ENCODE measurements at regions not wholly inside any gene's neighbourhood (a gene's known extent, or its start where the extent isn't known, plus 50 kb on each side); places are given as distances from the start of the nearest gene placed in this dataset.

DNA sequence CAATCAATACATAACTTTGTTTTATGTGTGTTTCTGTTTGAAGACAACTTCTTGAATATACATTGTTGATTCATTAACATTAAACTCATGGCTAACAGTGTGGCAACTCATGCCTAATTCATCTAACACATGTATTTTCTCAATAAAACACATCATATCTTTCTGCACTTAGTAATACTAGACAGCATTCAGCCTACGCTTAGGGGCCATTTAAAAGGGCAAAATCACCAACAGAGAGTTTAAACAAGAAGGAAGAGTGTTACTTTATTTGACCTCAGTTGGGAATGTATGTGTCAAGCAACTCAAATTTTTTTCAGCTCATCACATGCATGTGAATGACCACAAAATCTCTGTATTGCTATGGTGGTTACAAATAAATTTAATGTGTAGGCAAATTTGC, 128.8 kb upstream of the AADACL2 start:
- TF ChIP-seq, protein P1, sequence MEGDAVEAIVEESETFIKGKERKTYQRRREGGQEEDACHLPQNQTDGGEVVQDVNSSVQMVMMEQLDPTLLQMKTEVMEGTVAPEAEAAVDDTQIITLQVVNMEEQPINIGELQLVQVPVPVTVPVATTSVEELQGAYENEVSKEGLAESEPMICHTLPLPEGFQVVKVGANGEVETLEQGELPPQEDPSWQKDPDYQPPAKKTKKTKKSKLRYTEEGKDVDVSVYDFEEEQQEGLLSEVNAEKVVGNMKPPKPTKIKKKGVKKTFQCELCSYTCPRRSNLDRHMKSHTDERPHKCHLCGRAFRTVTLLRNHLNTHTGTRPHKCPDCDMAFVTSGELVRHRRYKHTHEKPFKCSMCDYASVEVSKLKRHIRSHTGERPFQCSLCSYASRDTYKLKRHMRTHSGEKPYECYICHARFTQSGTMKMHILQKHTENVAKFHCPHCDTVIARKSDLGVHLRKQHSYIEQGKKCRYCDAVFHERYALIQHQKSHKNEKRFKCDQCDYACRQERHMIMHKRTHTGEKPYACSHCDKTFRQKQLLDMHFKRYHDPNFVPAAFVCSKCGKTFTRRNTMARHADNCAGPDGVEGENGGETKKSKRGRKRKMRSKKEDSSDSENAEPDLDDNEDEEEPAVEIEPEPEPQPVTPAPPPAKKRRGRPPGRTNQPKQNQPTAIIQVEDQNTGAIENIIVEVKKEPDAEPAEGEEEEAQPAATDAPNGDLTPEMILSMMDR (IDR thresholded peaks at IDR 0.05) = no peak
- no peaks in the 10 kb centered on the region for H3K36me3 Mint-ChIP-seq
- Histone ChIP-seq H3K4me1 (ENCODE audit: control insufficient read depth in 1 of 2, insufficient read depth in 2 of 2, low read length in 2 of 2) (no peaks in the 10 kb centered on the region), H3K27ac (ENCODE audit: low read depth in 1 of 2, low read length in 2 of 2) (no peak overlapping the region), H3K9me3 (replicated peaks in 1 of 2; ENCODE audit: control insufficient read depth in 1 of 2, insufficient read depth in 1 of 2, low read length in 2 of 2) (no peaks in the 10 kb centered on the region), H3K4me3 (replicated peaks in 1 of 3; ENCODE audit: low read depth in 2 of 3, low read length in 3 of 3) (no peak overlapping the region), H4K20me1 (ENCODE audit: insufficient read depth, low read length) (no peaks in the 10 kb centered on the region), H3K36me3 (replicated peaks in 1 of 2; ENCODE audit: control insufficient read depth in 1 of 2, insufficient read depth in 2 of 2, low read length in 2 of 2) (no peaks in the 10 kb centered on the region), H3K27me3 (ENCODE audit: control insufficient read depth in 2 of 2, insufficient read depth in 2 of 2, low read length in 2 of 2) (no peaks in the 10 kb centered on the region), H3K9ac (ENCODE audit: insufficient read depth, low read length, poor library complexity, severe bottlenecking) (no peak overlapping the region), H3K79me2 (ENCODE audit: insufficient read depth, low read length) (no peaks in the 10 kb centered on the region), H3K4me2 (replicated peaks; ENCODE audit: extremely low read depth, low read length, poor library complexity, severe bottlenecking) (no peak overlapping the region), H2AFZ (ENCODE audit: insufficient read depth, low read depth, low read length, poor library complexity, severe bottlenecking) (no peak overlapping the region)
- no peak overlapping the region for H3K27ac Mint-ChIP-seq
- peaks cover 0 to 3% (median 0%) of the 10 kb centered on the region in 7 donors for H3K9me3 Mint-ChIP-seq
- peaks cover 0 to 2% (median under 1%) of the 10 kb centered on the region in 3 donors for H3K27me3 Mint-ChIP-seq (ENCODE audit: low read depth in 3 of 3)
- H3K4me1 Mint-ChIP-seq = peaks cover under 1% of the 10 kb centered on the region
- no peak overlapping the region for H3K4me3 Mint-ChIP-seq
- WGBS (ENCODE audit: insufficient coverage) = no CpG with 5 or more reads among the region's 1 CpG
- intact Hi-C loops (cut with micrococcal nuclease) = no loop called here
- no peak for DNase-seq

- no peak overlapping the region for H3K4me2 ChIP-seq (replicated peaks; ENCODE audit: extremely low read depth, low read length, poor library complexity, severe bottlenecking)
- no peak overlapping the region for H3K9ac ChIP-seq (ENCODE audit: insufficient read depth, low read length, poor library complexity, severe bottlenecking)
- no peak overlapping the region for H3K27ac ChIP-seq (ENCODE audit: low read depth in 1 of 2, low read length in 2 of 2)
- no peaks in the 10 kb centered on the region for H3K36me3 ChIP-seq (replicated peaks in 1 of 2; ENCODE audit: control insufficient read depth in 1 of 2, insufficient read depth in 2 of 2, low read length in 2 of 2)
- no peak for DNase-seq
- Mint-ChIP-seq H3K36me3 (no peaks in the 10 kb centered on the region), H3K4me3 (no peak overlapping the region), H3K4me1 (no peaks in the 10 kb centered on the region), H3K9me3 (peaks cover 0 to 10% (median 5%) of the 10 kb centered on the region in 7 donors), H3K27me3 (ENCODE audit: low read depth in 3 of 3) (no peaks in the 10 kb centered on the region), H3K27ac (no peak overlapping the region)
- H4K20me1 ChIP-seq (ENCODE audit: insufficient read depth, low read length) = no peaks in the 10 kb centered on the region
- TF ChIP-seq, protein P1 (IDR thresholded peaks at IDR 0.05) = no peak
- H3K9me3 ChIP-seq (replicated peaks in 1 of 2; ENCODE audit: control insufficient read depth in 1 of 2, insufficient read depth in 1 of 2, low read length in 2 of 2) = peaks cover 0 to 4% of the 10 kb centered on the region in 2 donors
- H3K4me1 ChIP-seq (ENCODE audit: control insufficient read depth in 1 of 2, insufficient read depth in 2 of 2, low read length in 2 of 2) = no peaks in the 10 kb centered on the region
- H3K4me3 ChIP-seq (replicated peaks in 1 of 3; ENCODE audit: low read depth in 2 of 3, low read length in 3 of 3) = no peak overlapping the region
- H3K79me2 ChIP-seq (ENCODE audit: insufficient read depth, low read length) = no peaks in the 10 kb centered on the region
- H2AFZ ChIP-seq (ENCODE audit: insufficient read depth, low read depth, low read length, poor library complexity, severe bottlenecking) = no peak overlapping the region
- intact Hi-C loops (cut with micrococcal nuclease) = no loop called here
- H3K27me3 ChIP-seq (ENCODE audit: control insufficient read depth in 2 of 2, insufficient read depth in 2 of 2, low read length in 2 of 2) = no peaks in the 10 kb centered on the region
These were observed 132.9 kb upstream of the AADACL2 start for GRCh38 chr3:151600783-151601182.
